Fibroblast of lung (primary cell): ENCODE measurements at regions not wholly inside any gene's neighbourhood (a gene's known extent, or its start where the extent isn't known, plus 50 kb on each side); places are given as distances from the start of the nearest gene placed in this dataset.
"Not testable (repeated sequence)": the region's sequence is repeated elsewhere in the genome, so short reads cannot be mapped to it uniquely, and the experiment has no call there.

Experiments used
- CTCF ChIP-seq, 2 donors: IDR thresholded peaks in 1 of 2; conservative IDR thresholded peaks in 1 of 2; 1 replicate in 1 of 2; 2 replicates in 1 of 2; pipeline ENCODE4 v1.5.1; 2011 to 2012; ENCODE audit warnings: low read length in 2 of 2, control low read depth in 1 of 2, inconsistent platforms in 1 of 2, low read depth in 1 of 2, mild to moderate bottlenecking in 1 of 2
- EZH2 ChIP-seq: IDR thresholded peaks from 2 replicates; pipeline ENCODE4 v1.5.1; 2012; ENCODE audit warnings: low read length, control low read depth, mild to moderate bottlenecking; ENCODE audit errors: missing control alignments

DNA sequence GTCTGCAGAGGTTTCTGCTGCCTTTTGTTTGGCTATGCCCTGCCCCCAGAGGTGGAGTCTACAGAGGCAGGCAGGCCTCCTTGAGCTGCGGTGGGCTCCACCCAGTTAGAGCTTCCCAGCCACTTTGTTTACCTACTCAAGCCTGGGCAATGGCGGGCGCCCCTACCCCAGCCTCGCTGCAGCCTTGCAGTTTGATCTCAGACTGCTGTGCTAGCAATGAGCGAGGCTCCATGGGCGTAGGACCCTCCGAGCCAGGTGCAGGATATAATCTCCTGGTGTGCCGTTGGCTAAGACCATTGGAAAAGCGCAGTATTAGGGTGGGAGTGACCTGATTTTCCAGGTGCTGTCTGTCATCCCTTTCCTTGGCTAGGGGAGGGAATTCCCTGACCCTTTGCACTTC is 115.6 kb upstream of the THOC3 start:
- not testable (repeated sequence) for TF ChIP-seq CTCF (conservative IDR thresholded peaks at IDR 0.05 in 1 of 2, IDR thresholded peaks at IDR 0.05 in 1 of 2; ENCODE audit: low read depth in 1 of 2, low read length in 2 of 2); EZH2
